ENCODE measurements at regions not wholly inside any gene's neighbourhood (a gene's known extent, or its start where the extent isn't known, plus 50 kb on each side); places are given as distances from the start of the nearest gene placed in this dataset.
"Not testable (repeated sequence)": the region's sequence is repeated elsewhere in the genome, so short reads cannot be mapped to it uniquely, and the experiment has no call there.

GRCh38 chr7:17396692-17397091, 98.2 kb downstream of the AHR start:
- no peak for DNase-seq

- DNase-seq: no peak
These were observed 103.6 kb downstream of the AHR start for GRCh38 chr7:17401791-17402627.

- DNase-seq: no peak
These were observed 104.3 kb downstream of the AHR start for GRCh38 chr7:17402628-17403278.

GRCh38 chr7:17404006-17404405, 105.6 kb downstream of the AHR start:
- no peak for DNase-seq

- DNase-seq: peak; percentile 86
These were observed 107.3 kb downstream of the AHR start for GRCh38 chr7:17405786-17406185.

- no peak for DNase-seq
These were observed 108.3 kb downstream of the AHR start for GRCh38 chr7:17406738-17407137.

GRCh38 chr7:17407229-17407628, 108.8 kb downstream of the AHR start:
- DNase-seq: no peak

- DNase-seq: peak; percentile 94
These were observed 109.9 kb downstream of the AHR start for GRCh38 chr7:17408245-17408903.

GRCh38 chr7:17408904-17409290, 110.4 kb downstream of the AHR start:
- no peak for DNase-seq

- no peak for DNase-seq
These were observed 113.5 kb downstream of the AHR start for GRCh38 chr7:17411922-17412321.

- DNase-seq: no peak
These were observed 114.4 kb downstream of the AHR start for GRCh38 chr7:17412883-17413282.

GRCh38 chr7:17415955-17416354, 117.5 kb downstream of the AHR start:
- DNase-seq: no peak

GRCh38 chr7:17420308-17421015, 122.0 kb downstream of the AHR start:
- DNase-seq: not testable (repeated sequence)

- no peak for DNase-seq
These were observed 123.5 kb downstream of the AHR start for GRCh38 chr7:17421941-17422340.

- no peak for DNase-seq
These were observed 124.5 kb downstream of the AHR start for GRCh38 chr7:17422966-17423365.

GRCh38 chr7:17427924-17428323, 129.5 kb downstream of the AHR start:
- DNase-seq: no peak

- no peak for DNase-seq
These were observed 131.1 kb downstream of the AHR start for GRCh38 chr7:17429579-17429978.

- no peak for DNase-seq
These were observed 134.3 kb downstream of the AHR start for GRCh38 chr7:17432793-17433192.

- no peak for DNase-seq
These were observed 135.7 kb downstream of the AHR start for GRCh38 chr7:17434191-17434590.

- DNase-seq: no peak
These were observed 136.6 kb downstream of the AHR start for GRCh38 chr7:17434841-17435692.

- no peak for DNase-seq
These were observed 137.7 kb downstream of the AHR start for GRCh38 chr7:17436126-17436525.

- DNase-seq: no peak
These were observed 139.1 kb downstream of the AHR start for GRCh38 chr7:17437586-17437985.
